ENCODE measurements at regions not wholly inside any gene's neighbourhood (a gene's known extent, or its start where the extent isn't known, plus 50 kb on each side); places are given as distances from the start of the nearest gene placed in this dataset.

DNA sequence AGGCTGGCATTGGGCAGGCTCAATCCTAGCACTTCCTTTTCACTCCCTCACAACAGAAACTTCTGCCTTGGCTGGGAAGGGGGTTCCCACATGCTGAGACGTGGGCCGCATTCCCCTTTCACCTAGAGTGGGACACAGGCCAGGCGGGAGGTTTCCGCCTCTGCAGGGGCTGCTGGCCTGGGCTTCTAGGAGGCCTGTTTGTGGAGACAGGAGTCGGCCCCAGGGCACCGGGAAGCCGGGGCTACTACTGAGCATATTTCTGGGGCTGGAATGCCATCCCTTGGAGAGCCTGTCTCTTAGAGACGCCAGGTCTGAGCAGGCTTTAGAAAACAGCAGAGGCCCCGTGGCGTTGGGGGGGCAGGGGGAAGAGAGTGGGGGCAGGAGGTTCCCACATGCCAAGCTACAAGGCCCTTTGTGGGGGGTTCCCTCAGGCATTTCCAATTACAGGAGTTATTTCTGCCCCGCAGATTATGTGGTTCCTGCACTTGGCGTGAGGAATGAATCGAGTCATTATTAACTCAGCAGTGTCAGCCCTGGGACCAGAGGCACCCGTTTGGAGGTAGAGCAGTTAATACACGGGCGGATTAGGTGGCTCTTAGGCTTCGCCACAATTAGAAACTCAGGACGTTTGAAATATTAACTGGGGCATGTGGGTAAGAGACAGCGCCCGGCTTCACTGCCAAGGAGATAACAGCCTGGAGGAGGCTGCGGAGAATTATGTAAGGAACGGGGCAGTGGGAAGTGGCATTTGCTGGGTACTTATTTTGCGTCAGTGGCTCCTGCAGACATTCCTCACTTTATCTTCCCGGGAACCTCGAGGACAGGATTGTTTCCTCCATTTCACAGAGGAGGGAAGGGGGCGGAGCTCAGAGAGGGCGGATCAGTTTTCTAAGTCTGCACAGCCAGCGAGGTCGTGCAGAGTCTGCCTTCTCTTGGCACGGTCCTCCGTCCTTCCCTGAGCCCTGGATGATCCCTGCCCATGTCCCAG lies 162.5 kb downstream of the MAF start:
- H3K9me3 ChIP-seq: no peaks in the 10 kb centered on the region
- peaks cover 5 to 21% (median 12%) of the 10 kb centered on the region in 4 donors for H3K4me1 ChIP-seq
- peak overlapping the region in 3 of 4 donors; percentile 1 to 31 (median 22) for H3K4me3 ChIP-seq
- H3K36me3 ChIP-seq: no peaks in the 10 kb centered on the region
- ATAC-seq (ENCODE audit: low FRiP score in 2 of 2): peak; percentile 47 to 73
- DNase-seq: peak; percentile 29 to 44
- WGBS, 2 donors: 41 to 42% methylated on average over 26 to 30 of the region's 31 CpGs
- no peaks in the 10 kb centered on the region for H3K27me3 ChIP-seq
- peak overlapping the region in 3 of 4 donors; percentile 42 to 53 (median 43) for H3K27ac ChIP-seq
- TF ChIP-seq POLR2AphosphoS5 (IDR thresholded peaks at IDR 0.05): no peak
- TF ChIP-seq EP300 (IDR thresholded peaks at IDR 0.05): no peak
- TF ChIP-seq, protein P1, sequence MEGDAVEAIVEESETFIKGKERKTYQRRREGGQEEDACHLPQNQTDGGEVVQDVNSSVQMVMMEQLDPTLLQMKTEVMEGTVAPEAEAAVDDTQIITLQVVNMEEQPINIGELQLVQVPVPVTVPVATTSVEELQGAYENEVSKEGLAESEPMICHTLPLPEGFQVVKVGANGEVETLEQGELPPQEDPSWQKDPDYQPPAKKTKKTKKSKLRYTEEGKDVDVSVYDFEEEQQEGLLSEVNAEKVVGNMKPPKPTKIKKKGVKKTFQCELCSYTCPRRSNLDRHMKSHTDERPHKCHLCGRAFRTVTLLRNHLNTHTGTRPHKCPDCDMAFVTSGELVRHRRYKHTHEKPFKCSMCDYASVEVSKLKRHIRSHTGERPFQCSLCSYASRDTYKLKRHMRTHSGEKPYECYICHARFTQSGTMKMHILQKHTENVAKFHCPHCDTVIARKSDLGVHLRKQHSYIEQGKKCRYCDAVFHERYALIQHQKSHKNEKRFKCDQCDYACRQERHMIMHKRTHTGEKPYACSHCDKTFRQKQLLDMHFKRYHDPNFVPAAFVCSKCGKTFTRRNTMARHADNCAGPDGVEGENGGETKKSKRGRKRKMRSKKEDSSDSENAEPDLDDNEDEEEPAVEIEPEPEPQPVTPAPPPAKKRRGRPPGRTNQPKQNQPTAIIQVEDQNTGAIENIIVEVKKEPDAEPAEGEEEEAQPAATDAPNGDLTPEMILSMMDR (IDR thresholded peaks at IDR 0.05): no peak
- no peak for TF ChIP-seq POLR2A (IDR thresholded peaks at IDR 0.05)

DNA sequence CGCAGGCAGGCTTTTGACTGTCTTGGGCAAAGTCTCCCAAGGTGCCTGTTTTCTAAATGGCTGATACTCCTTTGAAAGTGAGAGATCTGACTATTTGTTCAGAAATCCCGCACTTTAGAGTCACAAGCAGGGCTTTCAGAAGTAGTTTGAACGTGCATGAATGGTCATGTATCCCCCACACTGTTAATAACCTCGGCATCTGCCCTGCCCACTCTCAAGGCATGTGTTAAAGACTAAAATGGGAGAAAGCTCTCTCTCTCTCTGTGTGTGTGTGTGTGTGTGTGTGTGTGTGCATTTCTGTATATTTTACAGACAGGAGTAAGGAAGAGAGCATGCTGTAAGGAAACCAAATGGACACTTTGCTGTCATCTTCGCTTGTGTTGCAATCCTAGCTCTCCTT lies 163.7 kb downstream of the MAF start:
- no peaks in the 10 kb centered on the region for H3K27me3 ChIP-seq

DNA sequence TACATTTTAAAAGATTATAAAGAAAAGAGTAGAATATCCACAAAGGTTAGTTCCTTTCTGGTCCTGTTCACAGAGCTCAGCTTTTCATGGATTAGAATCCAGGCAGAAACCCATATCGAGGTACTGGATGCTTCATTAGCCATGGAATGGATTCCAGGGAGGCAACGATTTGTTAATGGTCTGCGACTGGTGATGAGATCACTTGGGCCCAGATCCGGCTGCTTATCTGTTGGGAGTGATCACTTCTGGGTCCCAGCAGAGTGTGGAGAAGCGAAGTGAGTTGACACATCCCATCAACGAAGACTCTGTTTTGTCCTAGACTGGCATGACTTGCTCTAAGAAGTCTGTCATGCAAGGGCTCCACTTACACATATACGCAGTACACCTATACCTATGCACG lies 165.8 kb downstream of the MAF start:
- ATAC-seq (ENCODE audit: low FRiP score in 2 of 2): peak in 1 of 2 donors; percentile 34

More for the DNA sequence above, 163.7 kb downstream of the MAF start:
- WGBS, 2 donors: 73 to 87% methylated on average over 5 of the region's 5 CpGs
- no peak overlapping the region for H3K4me3 ChIP-seq
- no peaks in the 10 kb centered on the region for H3K9me3 ChIP-seq
- no peak for ATAC-seq (ENCODE audit: low FRiP score in 2 of 2)
- TF ChIP-seq POLR2A (IDR thresholded peaks at IDR 0.05): no peak
- H3K4me1 ChIP-seq: peaks cover 5 to 21% (median 12%) of the 10 kb centered on the region in 4 donors
- no peak overlapping the region for H3K27ac ChIP-seq
- DNase-seq: no peak
- H3K36me3 ChIP-seq: no peaks in the 10 kb centered on the region

DNA sequence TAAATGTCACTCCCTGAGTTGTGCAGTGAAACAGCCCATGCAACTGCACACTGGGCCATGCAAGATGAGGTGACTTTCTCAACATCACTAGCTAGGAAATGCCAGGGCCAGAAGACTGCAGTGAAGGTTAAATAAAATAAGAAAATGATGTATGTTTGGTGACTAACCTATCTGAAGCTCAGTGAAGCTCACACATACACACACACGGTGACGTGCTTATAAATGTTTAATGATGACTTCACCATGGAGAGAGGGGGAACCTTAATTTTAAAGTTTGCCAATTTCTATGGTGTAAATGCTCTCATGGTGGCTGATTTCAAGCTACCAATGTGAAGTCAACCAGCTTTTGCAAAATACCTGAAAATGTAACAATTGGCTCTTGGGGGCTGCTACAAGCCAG lies 166.4 kb downstream of the MAF start:
- no peak for ATAC-seq (ENCODE audit: low FRiP score in 2 of 2)
- no peak for TF ChIP-seq POLR2AphosphoS5 (IDR thresholded peaks at IDR 0.05)
- no peak for TF ChIP-seq EP300 (IDR thresholded peaks at IDR 0.05)
- TF ChIP-seq, protein P1 (IDR thresholded peaks at IDR 0.05): no peak
- 95 to 100% methylated on average over 2 of the region's 2 CpGs for WGBS, 2 donors

More for the DNA sequence above, 165.8 kb downstream of the MAF start:
- Histone ChIP-seq H3K4me1 (peaks cover 5 to 17% (median 12%) of the 10 kb centered on the region in 4 donors), H3K9me3 (no peaks in the 10 kb centered on the region), H3K27ac (no peak overlapping the region), H3K36me3 (no peaks in the 10 kb centered on the region), H3K27me3 (no peaks in the 10 kb centered on the region), H3K4me3 (no peak overlapping the region)
- 90 to 96% methylated on average over 8 of the region's 8 CpGs for WGBS, 2 donors
- TF ChIP-seq EP300 (IDR thresholded peaks at IDR 0.05): no peak
- DNase-seq: no peak

DNA sequence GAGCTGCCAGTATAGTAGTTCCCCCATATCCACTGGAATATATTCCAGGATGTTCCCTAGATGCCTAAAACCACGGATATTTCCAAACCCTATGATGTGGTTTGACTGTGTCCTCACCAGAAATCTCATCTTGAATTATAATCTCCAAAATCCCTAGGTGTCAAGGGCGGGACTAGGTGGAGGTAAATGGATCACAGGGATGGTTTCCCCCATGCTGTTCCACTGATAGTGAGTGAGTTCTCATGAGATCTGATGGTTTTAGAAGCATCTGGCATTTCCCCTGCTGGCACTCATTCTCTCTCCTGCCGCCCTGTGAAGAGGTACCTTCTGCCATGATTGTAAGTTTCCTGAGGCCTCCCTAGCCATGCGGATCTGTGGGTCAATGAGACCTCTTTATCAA lies 168.6 kb downstream of the MAF start:
- H3K4me1 ChIP-seq: no peaks in the 10 kb centered on the region
- H3K9me3 ChIP-seq: no peaks in the 10 kb centered on the region
- no peaks in the 10 kb centered on the region for H3K36me3 ChIP-seq
- 89 to 93% methylated on average over 4 of the region's 4 CpGs for WGBS, 2 donors
- DNase-seq: no peak
- no peak overlapping the region for H3K4me3 ChIP-seq
- no peaks in the 10 kb centered on the region for H3K27me3 ChIP-seq
- no peak overlapping the region for H3K27ac ChIP-seq
- no peak for ATAC-seq (ENCODE audit: low FRiP score in 2 of 2)
- TF ChIP-seq EP300 (IDR thresholded peaks at IDR 0.05) (no peak), POLR2A (IDR thresholded peaks at IDR 0.05) (no peak), POLR2AphosphoS5 (IDR thresholded peaks at IDR 0.05) (no peak)
- TF ChIP-seq, protein P1 (IDR thresholded peaks at IDR 0.05): no peak

More for the DNA sequence above, 166.4 kb downstream of the MAF start:
- Histone ChIP-seq H3K27ac (no peak overlapping the region), H3K36me3 (no peaks in the 10 kb centered on the region), H3K4me3 (no peak overlapping the region), H3K9me3 (no peaks in the 10 kb centered on the region), H3K4me1 (peaks cover 5 to 16% (median 12%) of the 10 kb centered on the region in 4 donors), H3K27me3 (no peaks in the 10 kb centered on the region)
- no peak for DNase-seq

Measured in upper lobe of left lung (tissue), 6 donors.